A549 (cell line): ENCODE measurements at regions not wholly inside any gene's neighbourhood (a gene's known extent, or its start where the extent isn't known, plus 50 kb on each side); places are given as distances from the start of the nearest gene placed in this dataset.
A peak's percentile ranks its signal among the peaks of the same experiment; 100 is the strongest.

Source experiments
- CTCF ChIP-seq: fragments of >200 bp; sonication (Bioruptor Twin); formaldehyde crosslinking; IDR thresholded peaks from 3 replicates; pipeline ENCODE4 v1.5.1; 2016
- ELK1 ChIP-seq: fragments of 150-350 bp; IDR thresholded peaks from 2 replicates; pipeline ENCODE4 v1.6.1; 2014; ENCODE audit warnings: low read depth, mild to moderate bottlenecking, low read length
- EP300 ChIP-seq, 2 experiments: fragments of >200 bp; sonication (Bioruptor Twin); formaldehyde crosslinking; IDR thresholded peaks; 2 replicates in 1 of 2; 3 replicates in 1 of 2; pipeline ENCODE4 v1.6.1; 2016 to 2017
- ESRRA ChIP-seq: fragments of 150-350 bp; IDR thresholded peaks from 2 replicates; pipeline ENCODE4 v1.6.1; 2014; ENCODE audit warnings: mild to moderate bottlenecking, low read length, borderline replicate concordance
- MAX ChIP-seq: IDR thresholded peaks from 2 replicates; pipeline ENCODE4 v1.6.1; 2012
- NFE2L2 ChIP-seq: fragments of 150-350 bp; conservative IDR thresholded peaks from 2 replicates; pipeline ENCODE4 v1.6.1; 2014; ENCODE audit warnings: low read length
- POLR2A ChIP-seq: IDR thresholded peaks from 2 replicates; pipeline ENCODE4 v1.6.1; 2012; ENCODE audit warnings: mild to moderate bottlenecking, low read length
- RAD21 ChIP-seq, 2 experiments: fragments of >200 bp in 1 of 2; sonication (Bioruptor Twin) in 1 of 2; formaldehyde crosslinking in 1 of 2; IDR thresholded peaks in 1 of 2; conservative IDR thresholded peaks in 1 of 2; 2 replicates in 1 of 2; 3 replicates in 1 of 2; pipeline ENCODE4 v1.6.1; 2012 to 2018; ENCODE audit warnings: inconsistent platforms in 1 of 2

GRCh38 chr1:17919525-17920439, 164.6 kb downstream of the ACTL8 start:
- TF ChIP-seq MAX (no peak), POLR2A (no peak), ESRRA (no peak), EP300 (IDR thresholded peaks at IDR 0.05) (no peak), CTCF (peak; percentile 34), NFE2L2 (no peak), ELK1 (no peak), RAD21 (conservative IDR thresholded peaks at IDR 0.05 in 1 of 2, IDR thresholded peaks at IDR 0.05 in 1 of 2) (peak; percentile 48 to 66; a peak in 4 of 5 replicates)
